GM12872 (cell line): ENCODE measurements at regions not wholly inside any gene's neighbourhood (a gene's known extent, or its start where the extent isn't known, plus 50 kb on each side); places are given as distances from the start of the nearest gene placed in this dataset.

Source experiments
- CTCF ChIP-seq: IDR thresholded peaks from 3 replicates; pipeline ENCODE4 v1.5.1; 2011; ENCODE audit warnings: low read depth, mild to moderate bottlenecking, low read length, moderate library complexity; ENCODE audit not compliant: insufficient read depth

DNA sequence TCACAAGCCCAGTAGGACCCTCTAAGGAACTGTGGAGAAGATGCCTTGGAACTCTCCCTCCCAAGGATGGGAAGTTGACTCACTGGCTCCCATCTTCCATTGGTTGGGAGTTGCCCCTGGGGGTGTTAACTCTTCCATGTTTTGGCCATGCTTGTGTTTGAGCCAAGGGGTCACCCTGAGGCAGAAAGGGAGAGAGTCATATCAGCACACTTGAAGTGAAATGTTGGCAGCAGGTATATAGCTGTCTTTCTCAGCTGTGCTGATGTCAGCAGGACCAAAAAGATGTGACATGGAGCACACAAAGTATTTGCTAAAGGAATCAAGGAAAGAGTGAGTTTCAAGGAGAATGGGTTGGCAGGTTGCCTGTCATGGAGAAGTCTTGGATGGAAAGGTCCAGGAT, 359.4 kb downstream of the RPS24 start:
- no peak for TF ChIP-seq CTCF

DNA sequence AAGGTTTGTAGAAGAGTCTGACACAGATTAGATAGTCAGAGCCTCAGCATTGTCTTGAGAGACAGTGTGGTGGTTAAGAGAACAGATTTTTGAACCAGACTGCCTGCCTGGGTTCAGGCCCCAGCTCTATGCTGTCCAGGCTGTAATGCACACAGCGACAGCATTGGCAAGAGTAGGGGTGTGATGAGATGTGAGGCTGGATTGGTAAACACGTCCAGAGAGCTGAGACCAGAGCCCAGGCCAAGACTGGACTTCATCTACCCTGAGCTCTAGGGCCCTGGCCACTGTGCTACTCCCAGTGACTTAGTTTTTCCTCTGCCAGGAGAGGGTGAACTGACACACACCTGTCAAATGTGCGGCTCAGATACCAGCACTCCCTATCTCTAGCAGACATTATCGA, 360.4 kb downstream of the RPS24 start:
- TF ChIP-seq CTCF: no peak

GRCh38 chr10:78395162-78395561, 361.5 kb downstream of the RPS24 start:
- no peak for TF ChIP-seq CTCF

GRCh38 chr10:78396754-78397153, 363.1 kb downstream of the RPS24 start:
- no peak for TF ChIP-seq CTCF

DNA sequence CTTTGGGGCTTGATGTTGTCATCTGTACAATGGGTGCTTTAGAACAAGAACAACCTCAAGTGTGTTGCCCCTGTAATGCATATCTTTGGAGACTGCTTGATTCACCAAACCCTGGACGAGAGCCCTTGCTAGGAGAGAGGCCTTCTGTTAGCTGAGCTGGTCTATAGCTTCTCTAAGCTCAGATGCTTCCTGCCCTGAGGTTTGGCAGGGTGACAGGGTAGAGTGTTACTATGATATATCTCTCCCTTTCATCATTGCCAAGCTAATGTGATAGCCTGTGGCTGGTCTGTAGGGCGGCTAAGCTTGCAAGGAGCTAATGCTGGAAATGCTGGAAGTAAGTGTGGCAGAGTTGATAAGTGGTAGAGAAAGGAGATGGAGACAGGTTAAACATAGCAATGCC, 364.1 kb downstream of the RPS24 start:
- no peak for TF ChIP-seq CTCF

- TF ChIP-seq CTCF: no peak
Measured at GRCh38 chr10:78398382-78398781, 364.7 kb downstream of the RPS24 start.

- TF ChIP-seq CTCF: no peak
Measured at GRCh38 chr10:78401624-78402367, 368.1 kb downstream of the RPS24 start.

- TF ChIP-seq CTCF: no peak
Measured at GRCh38 chr10:78402591-78402990, 368.9 kb downstream of the RPS24 start.
